Caco-2 (cell line): ENCODE measurements at regions not wholly inside any gene's neighbourhood (a gene's known extent, or its start where the extent isn't known, plus 50 kb on each side); places are given as distances from the start of the nearest gene placed in this dataset.
A peak's percentile ranks its signal among the peaks of the same experiment; 100 is the strongest.

Experiments used
- BruUV-seq: library from RNA; stranded (reverse); fragments of 400-500 nt; replicated peaks from 2 replicates; lab custom pipeline; 2021; lab: Mats Ljungman, UMichigan
- CTCF ChIA-PET: fragments of 300-600 bp; sonication (Branson Sonifier 250); formaldehyde crosslinking; loops from one replicate; lab custom pipeline; 2022; ENCODE audit warnings: antibody characterized with exemption; lab: Charles Lee
- POLR2A ChIA-PET: fragments of 300-600 bp; sonication (Branson Sonifier 250); formaldehyde crosslinking; loops from one replicate; lab custom pipeline; 2022; ENCODE audit warnings: antibody characterized with exemption; lab: Charles Lee
- DNase-seq, 2 experiments: peaks; one replicate each; pipeline versions ENCODE4 v3.0.0 to v3.0.0-alpha.2; 2020 to 2022
- H3K27me3 ChIP-seq: replicated peaks from 2 replicates; pipeline ENCODE4 v1.6.0; 2011; ENCODE audit warnings: low read length; ENCODE audit not compliant: control insufficient read depth, insufficient read depth
- H3K36me3 ChIP-seq: 2 replicates; pipeline ENCODE4 v1.5.1; 2011; ENCODE audit warnings: low read length; ENCODE audit not compliant: control insufficient read depth, insufficient read depth
- H3K4me1 ChIP-seq: fragments of 250-450 bp; sonication (Bioruptor Pico); 2 replicates; pipeline ENCODE4 v1.5.1; 2020; ENCODE audit warnings: mild to moderate bottlenecking
- H3K4me3 ChIP-seq: 2 replicates; pipeline ENCODE4 v1.5.1; 2011; ENCODE audit warnings: low read depth, mild to moderate bottlenecking, control low read depth, low read length
- H3K9me3 ChIP-seq: fragments of 250-450 bp; sonication (Bioruptor Pico); 2 replicates; pipeline ENCODE4 v1.5.1; 2020; ENCODE audit warnings: mild to moderate bottlenecking, moderate library complexity
- H3K27ac Mint-ChIP-seq: one replicate; pipeline ENCODE4 v1.8.0; 2022; ENCODE audit warnings: mixed read lengths; ENCODE audit not compliant: unreplicated experiment
- H3K27me3 Mint-ChIP-seq: one replicate; pipeline ENCODE4 v1.8.0; 2022; ENCODE audit warnings: mixed read lengths; ENCODE audit not compliant: insufficient read depth, unreplicated experiment
- H3K36me3 Mint-ChIP-seq: one replicate; pipeline ENCODE4 v1.8.0; 2022; ENCODE audit warnings: mild to moderate bottlenecking, mixed read lengths; ENCODE audit not compliant: insufficient read depth, unreplicated experiment
- H3K4me1 Mint-ChIP-seq: one replicate; pipeline ENCODE4 v1.8.0; 2022; ENCODE audit warnings: low read depth, mixed read lengths; ENCODE audit not compliant: unreplicated experiment
- H3K4me3 Mint-ChIP-seq: one replicate; pipeline ENCODE4 v1.8.0; 2022; ENCODE audit warnings: mild to moderate bottlenecking, moderate library complexity, mixed read lengths; ENCODE audit not compliant: unreplicated experiment
- H3K9me3 Mint-ChIP-seq: one replicate; pipeline ENCODE4 v1.8.0; 2022; ENCODE audit warnings: mixed read lengths; ENCODE audit not compliant: unreplicated experiment
- intact Hi-C: fragments of 100-400 bp; cut with micrococcal nuclease; formaldehyde crosslinking; loops from one replicate; pipeline ENCODE4 v1.10.0; 2022; ENCODE audit not compliant: unreplicated experiment
- TF ChIP-seq, protein P1 (sequence below), 2 experiments: fragments of 200-600 bp in 1 of 2; IDR thresholded peaks; 1 replicate in 1 of 2; 2 replicates in 1 of 2; pipeline versions ENCODE4 v1.5.1 to v1.8.0; 2011 to 2022; ENCODE audit warnings: antibody characterized with exemption in 1 of 2, control low read depth in 1 of 2, inconsistent platforms in 1 of 2, low read depth in 1 of 2, low read length in 1 of 2, mild to moderate bottlenecking in 1 of 2, moderate library complexity in 1 of 2; ENCODE audit not compliant: insufficient read depth in 1 of 2, severe bottlenecking in 1 of 2, unreplicated experiment in 1 of 2

DNA sequence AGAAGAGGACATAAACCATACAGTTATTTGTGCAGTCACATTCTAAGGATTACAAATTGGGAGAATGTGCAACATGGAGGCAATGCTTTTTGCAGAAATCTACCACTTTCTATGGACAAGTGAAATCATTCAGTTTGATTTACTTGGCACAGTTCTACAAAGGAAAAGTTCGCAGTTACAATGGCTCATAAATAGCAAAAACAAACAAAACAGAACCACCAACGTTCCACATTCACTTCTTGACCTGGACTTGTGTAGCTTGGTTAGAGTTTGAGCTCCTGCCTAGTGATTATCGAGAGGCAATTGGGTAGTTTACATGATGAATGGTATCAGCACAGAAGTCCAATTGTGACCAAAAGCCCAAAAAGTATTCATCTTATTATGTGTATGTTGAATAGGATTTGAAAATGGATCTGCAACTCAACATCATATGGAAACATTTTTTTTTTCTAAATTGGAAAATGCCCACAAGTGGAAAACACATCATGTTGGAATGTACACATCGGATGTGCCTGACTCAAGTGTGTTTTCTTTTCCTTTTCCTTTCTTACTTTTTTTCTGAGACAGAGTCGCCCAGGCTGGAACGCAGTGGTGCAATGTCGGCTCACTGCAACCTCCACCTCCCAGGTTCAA, 123.8 kb downstream of the LUZP4 start:
- H3K27me3 ChIP-seq: no peaks in the 10 kb centered on the region
- Mint-ChIP-seq H3K9me3 (peaks cover 9% of the 10 kb centered on the region), H3K27ac (no peak overlapping the region), H3K4me3 (no peak overlapping the region), H3K36me3 (peaks cover 4% of the 10 kb centered on the region), H3K27me3 (no peaks in the 10 kb centered on the region), H3K4me1 (peaks cover 28% of the 10 kb centered on the region)
- DNase-seq: no peak
- intact Hi-C loops: no loop called here
- no peaks in the 10 kb centered on the region for H3K9me3 ChIP-seq
- H3K36me3 ChIP-seq: no peaks in the 10 kb centered on the region
- TF ChIP-seq, protein P1, sequence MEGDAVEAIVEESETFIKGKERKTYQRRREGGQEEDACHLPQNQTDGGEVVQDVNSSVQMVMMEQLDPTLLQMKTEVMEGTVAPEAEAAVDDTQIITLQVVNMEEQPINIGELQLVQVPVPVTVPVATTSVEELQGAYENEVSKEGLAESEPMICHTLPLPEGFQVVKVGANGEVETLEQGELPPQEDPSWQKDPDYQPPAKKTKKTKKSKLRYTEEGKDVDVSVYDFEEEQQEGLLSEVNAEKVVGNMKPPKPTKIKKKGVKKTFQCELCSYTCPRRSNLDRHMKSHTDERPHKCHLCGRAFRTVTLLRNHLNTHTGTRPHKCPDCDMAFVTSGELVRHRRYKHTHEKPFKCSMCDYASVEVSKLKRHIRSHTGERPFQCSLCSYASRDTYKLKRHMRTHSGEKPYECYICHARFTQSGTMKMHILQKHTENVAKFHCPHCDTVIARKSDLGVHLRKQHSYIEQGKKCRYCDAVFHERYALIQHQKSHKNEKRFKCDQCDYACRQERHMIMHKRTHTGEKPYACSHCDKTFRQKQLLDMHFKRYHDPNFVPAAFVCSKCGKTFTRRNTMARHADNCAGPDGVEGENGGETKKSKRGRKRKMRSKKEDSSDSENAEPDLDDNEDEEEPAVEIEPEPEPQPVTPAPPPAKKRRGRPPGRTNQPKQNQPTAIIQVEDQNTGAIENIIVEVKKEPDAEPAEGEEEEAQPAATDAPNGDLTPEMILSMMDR (IDR thresholded peaks at IDR 0.05; ENCODE audit: insufficient read depth in 1 of 2, low read depth in 1 of 2, low read length in 1 of 2, severe bottlenecking in 1 of 2, unreplicated experiment in 1 of 2): no peak
- H3K4me3 ChIP-seq: no peak overlapping the region
- BruUV-seq: no TSS peak
- peaks cover 27% of the 10 kb centered on the region for H3K4me1 ChIP-seq
- CTCF ChIA-PET: no interaction called here
- POLR2A ChIA-PET: no interaction called here

DNA sequence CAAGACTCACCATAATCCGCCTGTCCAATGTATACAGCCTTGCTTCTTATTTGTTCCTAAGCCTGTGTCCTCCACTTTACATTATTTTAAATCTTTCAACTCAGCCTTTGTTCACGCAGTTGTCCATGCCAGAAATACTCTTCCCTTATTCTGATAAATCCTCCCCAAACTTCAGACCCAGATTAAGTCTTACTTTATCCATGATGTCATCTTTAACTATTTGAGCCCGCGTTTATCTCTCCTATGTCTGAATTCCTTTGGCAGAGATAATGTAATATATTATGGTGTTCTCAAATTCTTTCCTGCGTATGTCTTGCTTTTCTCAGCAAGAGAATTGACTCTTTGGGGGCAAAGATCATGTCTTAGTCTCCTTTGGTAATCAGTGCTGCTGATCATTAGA, 129.6 kb downstream of the LUZP4 start:
- Mint-ChIP-seq H3K27me3 (no peaks in the 10 kb centered on the region), H3K4me3 (peak overlapping the region; percentile 9), H3K4me1 (peaks cover 27% of the 10 kb centered on the region), H3K9me3 (peaks cover 9% of the 10 kb centered on the region), H3K36me3 (peaks cover 4% of the 10 kb centered on the region), H3K27ac (peak overlapping the region; percentile 66)
- Histone ChIP-seq H3K36me3 (no peaks in the 10 kb centered on the region), H3K27me3 (no peaks in the 10 kb centered on the region), H3K4me3 (no peak overlapping the region), H3K9me3 (no peaks in the 10 kb centered on the region), H3K4me1 (peaks cover 18% of the 10 kb centered on the region)
- intact Hi-C loops: no loop called here
- TF ChIP-seq, protein P1 (IDR thresholded peaks at IDR 0.05; ENCODE audit: insufficient read depth in 1 of 2, low read depth in 1 of 2, low read length in 1 of 2, severe bottlenecking in 1 of 2, unreplicated experiment in 1 of 2): no peak
- BruUV-seq: no TSS peak
- no peak for DNase-seq
- ChIA-PET POLR2A (no interaction called here), CTCF (no interaction called here)

DNA sequence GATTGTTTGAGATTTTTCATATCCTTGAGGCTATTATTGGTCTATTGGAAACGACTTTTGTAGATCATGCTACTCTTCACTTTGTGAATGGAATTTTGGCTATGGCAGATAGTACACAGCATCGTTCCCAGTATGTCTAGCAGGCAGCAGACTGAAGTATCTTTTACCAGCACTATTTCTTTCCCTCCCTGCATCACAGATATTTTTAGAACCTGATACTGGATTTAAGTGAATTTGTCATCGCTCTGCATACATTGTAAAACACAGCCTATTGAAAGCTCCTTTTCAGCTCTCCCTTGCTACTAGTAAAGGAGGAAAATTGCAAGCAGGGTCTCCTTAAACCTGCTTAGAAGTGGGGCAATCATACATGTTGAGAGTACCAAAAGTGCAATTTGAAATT, 133.6 kb downstream of the LUZP4 start:
- no peak overlapping the region for H3K27ac Mint-ChIP-seq
- no peak overlapping the region for H3K4me3 Mint-ChIP-seq
- TF ChIP-seq, protein P1 (IDR thresholded peaks at IDR 0.05; ENCODE audit: insufficient read depth in 1 of 2, low read depth in 1 of 2, low read length in 1 of 2, severe bottlenecking in 1 of 2, unreplicated experiment in 1 of 2): no peak
- BruUV-seq: no TSS peak
- no peaks in the 10 kb centered on the region for H3K27me3 Mint-ChIP-seq
- H3K9me3 Mint-ChIP-seq: peaks cover 7% of the 10 kb centered on the region
- CTCF ChIA-PET: no interaction called here
- Histone ChIP-seq H3K4me3 (no peak overlapping the region), H3K36me3 (no peaks in the 10 kb centered on the region), H3K27me3 (no peaks in the 10 kb centered on the region), H3K4me1 (peaks cover 18% of the 10 kb centered on the region), H3K9me3 (no peaks in the 10 kb centered on the region)
- no peaks in the 10 kb centered on the region for H3K36me3 Mint-ChIP-seq
- peaks cover 13% of the 10 kb centered on the region for H3K4me1 Mint-ChIP-seq
- POLR2A ChIA-PET: no interaction called here
- DNase-seq: no peak
- intact Hi-C loops: no loop called here
